Ecto neural progenitor cell (in vitro differentiated cells): ENCODE measurements at regions not wholly inside any gene's neighbourhood (a gene's known extent, or its start where the extent isn't known, plus 50 kb on each side); places are given as distances from the start of the nearest gene placed in this dataset.
"Not testable (repeated sequence)": the region's sequence is repeated elsewhere in the genome, so short reads cannot be mapped to it uniquely, and the experiment has no call there.

Source experiments
- DNase-seq: peaks from one replicate; pipeline ENCODE4 v3.0.0-alpha.2; 2018; ENCODE audit warnings: low spot score

DNA sequence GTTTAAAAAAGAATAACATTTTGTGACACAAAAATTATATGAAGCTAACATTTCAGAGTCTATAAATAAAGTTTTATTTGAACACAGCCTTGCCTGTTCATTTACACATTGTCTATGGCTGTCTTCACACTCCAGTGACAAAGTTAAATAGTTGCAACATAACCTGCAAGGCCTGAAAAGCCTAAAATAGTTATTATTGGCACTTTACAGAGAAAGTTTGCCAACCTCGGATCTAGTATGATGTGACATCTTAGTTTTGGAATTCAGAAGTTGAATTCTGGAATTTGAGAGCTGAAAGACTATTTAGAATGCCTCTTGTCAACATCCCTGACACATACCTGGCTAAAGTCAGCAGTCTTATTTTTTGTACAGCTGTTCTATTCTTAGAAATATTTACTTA, 68.3 kb downstream of the DYRK2 start:
- no peak for DNase-seq

DNA sequence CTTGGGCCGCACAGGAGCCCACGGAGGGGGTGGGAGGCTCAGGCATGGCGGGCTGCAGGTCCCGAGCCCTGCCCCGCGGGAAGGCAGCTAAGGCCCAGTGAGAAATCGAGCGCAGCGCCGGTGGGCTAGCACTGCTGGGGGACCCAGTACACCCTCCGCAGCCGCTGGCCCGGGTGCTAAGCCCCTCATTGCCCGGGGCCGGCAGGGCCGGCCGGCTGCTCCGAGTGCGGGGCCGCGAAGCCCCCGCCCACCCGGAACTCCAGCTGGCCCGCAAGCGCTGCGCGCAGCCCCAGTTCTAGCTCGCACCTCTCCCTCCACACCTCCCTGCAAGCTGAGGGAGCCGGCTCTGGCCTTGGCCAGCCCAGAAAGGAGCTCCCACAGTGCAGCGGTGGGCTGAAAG, 70.8 kb downstream of the DYRK2 start:
- not testable (repeated sequence) for DNase-seq

DNA sequence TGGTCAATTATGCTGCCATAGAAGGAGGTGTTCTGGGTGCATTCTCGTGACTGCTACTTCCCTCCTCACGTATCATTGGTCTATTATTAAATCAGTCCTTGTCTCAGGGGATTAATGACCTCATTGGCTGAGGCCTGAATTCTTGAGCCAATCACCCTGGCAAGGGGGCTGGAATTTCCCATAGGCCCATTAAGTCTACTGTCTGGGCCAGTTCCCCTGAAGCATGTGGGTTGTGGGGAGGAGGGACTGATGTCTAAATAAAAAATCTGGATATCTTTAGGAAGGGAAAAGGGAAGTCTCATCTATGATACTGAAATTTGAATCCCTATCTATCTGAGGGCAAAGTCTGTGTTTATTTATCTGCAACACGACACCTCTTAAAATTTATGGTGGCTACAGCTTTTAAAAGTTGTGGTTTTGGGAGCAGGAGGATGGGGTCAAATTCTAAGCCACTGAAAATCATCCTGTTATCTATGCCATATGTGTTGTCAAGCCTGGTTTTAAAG, 71.9 kb downstream of the DYRK2 start:
- no peak for DNase-seq

DNA sequence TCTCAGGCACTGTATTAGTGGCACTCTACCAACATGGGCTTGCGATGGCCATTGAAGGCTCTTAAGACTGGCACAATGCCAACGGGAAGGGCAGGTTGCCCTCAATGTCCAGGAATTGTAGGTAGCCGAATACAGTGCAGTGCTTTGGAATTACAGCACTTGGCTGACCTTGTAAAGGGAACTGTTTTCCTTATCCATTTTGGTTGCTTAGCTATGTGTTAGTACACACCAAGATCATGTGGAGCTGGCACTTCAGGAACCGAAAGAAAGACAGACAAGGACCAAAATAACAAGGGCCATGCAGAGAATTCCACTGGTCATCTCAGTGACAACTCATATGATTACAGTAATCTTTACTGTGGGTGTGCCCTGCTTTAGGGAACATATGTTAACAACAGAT, 72.7 kb downstream of the DYRK2 start:
- no peak for DNase-seq

DNA sequence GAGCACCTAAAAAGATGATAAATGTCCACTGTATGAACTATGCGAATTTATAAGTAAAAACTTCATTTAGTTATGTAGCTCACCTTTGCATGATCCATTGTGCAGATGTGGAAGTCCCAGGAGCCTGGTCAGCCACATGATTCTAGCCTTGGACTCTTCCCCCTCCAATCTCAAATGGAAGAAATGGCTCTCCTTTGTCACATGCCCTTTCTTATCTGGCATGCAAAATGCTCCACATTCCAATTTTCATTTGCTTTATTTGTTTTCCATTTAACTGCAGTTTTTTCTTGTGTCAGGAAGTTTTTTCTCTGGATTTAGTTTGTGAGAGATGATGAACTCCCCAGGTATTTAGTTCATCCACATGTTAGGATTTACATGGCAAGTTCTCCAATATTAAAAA, 73.8 kb downstream of the DYRK2 start:
- DNase-seq, result no peak

DNA sequence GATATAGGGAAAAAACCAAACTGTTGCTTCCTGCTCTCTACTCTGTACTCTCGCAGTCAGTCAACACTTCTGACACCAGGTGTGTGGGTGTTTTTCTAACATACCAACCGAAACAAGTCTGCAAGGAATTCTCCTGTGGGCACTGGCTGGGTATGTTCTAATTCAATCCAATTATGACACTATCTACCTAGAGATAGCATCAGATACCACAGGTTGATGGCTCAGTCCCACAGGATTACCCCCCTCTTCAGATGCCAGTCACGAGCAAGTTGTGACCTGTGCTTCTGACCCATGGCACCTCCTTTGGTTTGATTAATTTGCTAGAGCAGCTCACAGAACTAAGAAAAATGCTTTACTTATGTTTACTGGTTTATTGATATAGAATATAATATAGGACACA, 78.3 kb downstream of the DYRK2 start:
- no peak for DNase-seq

DNA sequence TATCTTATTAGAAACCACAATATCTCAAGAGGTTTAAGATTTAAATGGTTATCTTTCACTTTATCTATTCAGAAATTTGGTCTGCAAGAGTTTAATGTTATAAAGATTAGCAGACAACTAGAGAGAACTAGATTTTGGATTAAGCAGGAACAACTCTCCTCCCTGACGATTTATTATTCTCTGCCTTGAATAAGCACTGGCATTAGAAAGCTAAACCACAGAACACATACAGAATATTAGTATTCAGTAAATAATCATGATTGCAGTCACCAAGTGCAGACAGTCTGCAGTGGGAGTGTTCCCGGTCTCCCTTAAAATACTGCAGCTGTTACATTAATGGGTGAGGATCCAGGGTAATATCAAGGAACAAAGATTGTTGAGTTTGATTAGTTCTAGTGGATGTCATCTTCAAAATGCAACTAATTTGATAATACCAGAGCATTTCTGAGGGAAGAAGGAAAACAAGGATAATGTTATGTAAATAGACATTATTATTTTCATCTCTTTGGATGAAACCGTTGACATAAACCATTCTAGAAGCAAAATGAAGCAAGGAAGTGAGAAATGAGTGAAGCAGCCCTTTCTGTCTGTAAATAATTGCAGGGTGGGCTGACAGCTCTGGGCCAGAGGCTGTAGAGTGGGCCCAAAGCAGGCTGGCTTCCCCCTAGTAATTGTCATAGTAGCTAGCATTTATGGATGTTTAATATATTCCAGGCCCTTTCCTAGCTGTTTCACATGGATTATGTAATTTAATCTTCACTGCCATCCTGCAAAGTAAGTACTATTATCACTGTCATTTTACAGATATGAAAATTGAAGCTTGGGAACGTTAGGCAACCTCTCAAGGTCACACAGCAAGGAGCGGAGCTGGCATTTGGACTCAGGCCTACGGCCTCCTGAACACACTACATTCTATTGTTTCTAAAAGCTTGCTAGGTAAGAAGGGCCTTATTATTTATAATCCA, 79.4 kb downstream of the DYRK2 start:
- no peak for DNase-seq

DNA sequence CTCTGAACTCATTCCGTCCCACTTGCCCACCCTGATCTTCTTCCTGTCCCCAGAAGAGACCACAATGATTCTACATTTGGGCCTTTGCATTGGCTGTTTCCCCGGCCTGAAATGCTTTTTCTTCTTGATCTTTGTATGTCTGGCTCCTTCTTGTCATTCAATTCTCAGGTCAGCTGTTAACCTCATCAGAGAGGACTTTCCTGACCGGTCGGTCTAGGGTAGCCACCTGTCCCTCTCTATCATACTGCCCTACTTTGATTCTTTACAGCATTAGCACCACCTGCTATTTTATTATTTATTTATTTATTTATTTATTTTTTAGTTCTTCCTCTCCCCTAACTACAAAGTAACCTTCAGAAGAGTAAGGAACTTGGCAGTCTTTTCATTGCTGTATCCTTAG, 84.3 kb downstream of the DYRK2 start:
- no peak for DNase-seq

DNA sequence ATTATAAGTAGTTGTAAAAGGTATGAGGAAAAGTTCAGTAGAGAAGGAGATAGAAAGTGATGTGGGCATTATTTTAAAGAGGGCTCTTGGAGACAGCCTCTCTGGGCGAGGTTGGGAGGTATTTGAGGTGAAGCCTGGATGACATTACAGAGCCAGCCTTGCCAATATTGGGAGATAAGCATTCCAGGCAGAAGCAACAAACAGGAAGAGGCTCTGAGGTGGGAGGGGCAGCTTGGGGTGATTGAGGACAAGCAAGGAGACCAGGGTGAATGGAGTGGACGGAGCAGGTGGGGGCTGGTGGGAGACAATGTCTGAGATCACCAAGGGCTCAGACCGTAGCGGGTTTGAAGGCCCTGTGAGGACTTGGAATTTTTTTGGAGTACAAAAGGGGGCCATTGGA, 87.3 kb downstream of the DYRK2 start:
- DNase-seq, result no peak

DNA sequence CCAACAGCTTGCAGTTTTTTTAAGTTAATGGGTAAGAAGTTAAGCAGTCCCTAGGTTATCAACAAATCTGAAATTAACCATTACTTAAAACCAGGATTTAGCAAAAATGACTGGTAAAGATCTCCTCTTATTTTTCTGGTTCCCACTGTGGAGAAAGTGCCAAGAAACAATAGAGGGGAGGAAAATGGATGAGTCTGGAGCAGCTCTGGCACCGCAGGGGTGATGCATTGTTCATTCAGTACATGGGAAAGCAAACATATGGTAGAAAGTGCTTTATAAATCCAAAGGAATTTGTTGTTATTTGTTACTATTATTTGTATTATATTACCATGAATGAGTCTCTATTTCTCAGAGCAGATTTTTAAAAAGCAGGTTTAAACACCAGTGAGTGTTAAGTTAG, 92.2 kb downstream of the DYRK2 start:
- DNase-seq, result no peak

DNA sequence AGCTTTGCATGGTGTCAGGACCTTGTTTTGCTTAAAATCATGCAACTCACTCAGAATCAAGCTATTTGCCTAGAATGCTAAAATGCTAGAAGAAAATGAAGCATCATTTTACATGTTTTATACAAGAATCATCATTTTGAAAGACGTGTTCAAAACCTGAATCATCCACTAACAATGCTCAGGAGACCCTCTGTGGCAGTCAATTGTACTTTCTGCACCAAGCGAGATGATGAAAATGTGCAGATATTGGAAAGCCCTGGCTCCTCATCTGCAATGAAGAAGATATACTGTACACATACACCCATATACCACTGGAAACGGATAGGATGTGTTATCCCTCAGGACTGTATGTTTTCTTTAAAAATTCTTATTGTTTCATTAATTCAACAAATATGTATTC, 92.7 kb downstream of the DYRK2 start:
- DNase-seq, result no peak

DNA sequence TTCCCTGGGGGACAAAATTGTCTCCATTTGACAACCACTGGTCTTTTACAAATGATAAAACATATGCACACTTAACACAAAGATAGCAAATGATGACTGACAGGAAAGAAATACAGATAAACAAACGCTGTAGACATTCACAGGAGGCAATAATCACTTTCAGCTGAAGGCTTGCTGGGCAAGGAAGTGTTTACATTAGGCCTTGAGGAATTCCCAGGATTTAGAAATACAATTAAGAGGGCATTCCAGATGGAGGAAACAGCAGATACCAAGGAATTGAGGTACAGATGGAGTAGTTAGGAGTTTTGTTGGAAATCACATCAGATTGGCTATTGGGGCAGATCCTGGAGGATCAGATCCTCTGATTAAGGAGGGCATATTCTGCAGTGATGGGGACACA, 93.9 kb downstream of the DYRK2 start:
- no peak for DNase-seq

DNA sequence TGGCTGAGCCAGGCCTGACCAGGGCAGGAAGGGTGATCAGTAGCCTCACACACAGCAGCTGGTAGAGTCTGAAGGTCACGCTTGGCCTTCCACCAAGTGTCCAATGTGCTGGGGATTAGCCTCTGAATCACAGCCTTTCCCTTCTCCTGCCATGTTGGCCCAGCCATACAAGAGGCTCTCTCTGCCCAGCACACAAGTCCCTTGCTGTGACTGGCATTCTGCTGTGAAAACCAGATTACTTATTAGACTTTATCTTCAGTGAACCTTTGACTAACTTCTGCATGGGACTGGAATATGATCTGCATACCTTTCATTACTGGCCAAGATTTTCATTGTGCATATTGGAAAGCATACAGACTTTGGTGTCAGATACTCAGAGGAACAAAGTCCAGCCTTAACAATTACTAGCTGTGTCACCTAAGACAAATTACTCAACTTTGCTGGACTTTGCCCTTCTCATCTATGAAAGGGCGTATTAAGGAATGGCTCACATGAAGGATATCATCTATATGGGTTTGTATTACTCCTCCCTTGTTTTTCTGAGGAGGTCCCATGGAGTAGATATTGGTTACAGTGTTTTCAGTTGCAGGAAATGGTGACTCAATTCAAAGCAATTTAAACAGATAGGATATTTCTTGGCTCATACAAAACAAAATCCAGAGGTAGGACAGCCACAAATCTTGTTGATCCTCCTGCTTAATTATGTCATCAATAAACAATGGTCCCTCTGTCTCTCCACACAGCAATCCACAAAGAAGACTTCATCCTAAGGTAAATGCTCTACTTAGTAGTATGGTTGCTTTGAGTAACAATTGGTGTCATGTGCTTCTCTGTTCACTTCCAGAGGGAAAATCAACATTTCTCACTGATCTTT, 99.6 kb downstream of the DYRK2 start:
- no peak for DNase-seq

DNA sequence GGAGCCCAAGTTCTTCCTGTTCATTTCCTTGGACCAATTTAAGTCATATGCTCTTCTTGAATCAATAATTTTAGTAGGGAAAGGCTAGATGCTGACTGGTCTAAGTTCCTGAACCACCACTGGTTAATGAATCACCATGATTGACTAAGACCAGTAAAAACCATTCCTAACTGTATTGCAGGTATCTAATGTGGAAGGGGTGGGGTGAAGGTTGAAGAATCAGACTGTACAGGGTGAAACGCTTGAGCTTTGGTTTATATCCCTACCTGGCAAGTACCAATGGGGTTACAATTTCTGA, 100.1 kb downstream of the DYRK2 start:
- DNase-seq, result no peak

DNA sequence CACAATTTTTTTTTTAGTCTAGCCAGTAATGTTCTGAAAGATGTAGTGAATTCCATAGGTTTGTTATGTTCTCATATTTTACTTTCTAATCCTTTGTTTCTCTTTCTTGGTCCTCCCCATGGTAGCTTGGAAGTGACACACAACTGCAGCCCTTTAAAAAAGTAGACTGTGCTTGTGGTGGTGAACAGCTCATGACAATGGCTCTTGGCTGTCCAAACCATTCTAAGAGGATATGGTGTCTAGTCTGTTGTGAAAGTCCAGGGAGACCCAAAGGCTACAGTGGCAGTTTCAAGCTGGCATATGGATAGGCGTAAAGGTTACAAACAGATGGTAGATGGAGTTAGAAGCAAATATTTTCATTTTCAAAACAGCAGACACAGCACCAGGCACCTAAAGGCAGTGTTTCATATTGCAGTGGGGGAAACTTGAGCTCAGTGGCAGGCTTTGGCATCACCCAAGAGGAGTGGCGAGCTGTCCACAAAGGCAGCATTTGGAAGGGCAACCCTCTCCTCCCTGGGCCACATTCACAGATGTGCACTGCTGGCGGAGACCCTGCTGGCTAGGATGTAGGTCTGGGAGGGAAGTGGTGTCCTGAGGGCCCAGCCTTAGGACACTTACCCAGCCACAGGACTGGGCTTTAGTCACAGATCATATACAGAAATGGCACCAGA, 102.1 kb downstream of the DYRK2 start:
- no peak for DNase-seq

DNA sequence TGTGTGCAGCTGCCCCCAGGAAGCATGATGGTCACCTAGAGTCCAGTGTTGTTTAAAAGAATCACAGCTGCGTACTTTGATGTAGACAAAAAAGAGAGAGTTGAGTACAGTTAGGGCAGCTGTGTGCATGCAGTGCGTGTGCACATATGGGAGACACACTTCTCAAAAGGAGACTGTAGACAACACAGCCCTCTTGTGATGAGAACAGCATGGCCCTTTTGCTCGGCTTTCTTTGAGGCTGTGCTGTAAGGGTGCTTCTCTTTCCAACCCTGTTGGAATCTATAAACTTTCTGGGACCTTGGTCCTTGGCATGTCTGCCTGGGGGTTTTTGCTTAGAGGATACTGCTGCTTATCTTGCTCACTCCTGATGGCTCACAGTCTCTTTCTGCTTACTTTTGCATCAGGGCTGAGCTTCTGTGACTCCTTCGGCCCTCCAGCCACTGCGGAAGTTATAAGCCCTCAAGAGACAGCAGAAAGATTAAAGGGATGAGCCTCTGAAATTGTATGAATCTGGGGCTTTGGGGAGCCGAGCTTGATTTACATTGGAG, 102.9 kb downstream of the DYRK2 start:
- DNase-seq, result no peak

DNA sequence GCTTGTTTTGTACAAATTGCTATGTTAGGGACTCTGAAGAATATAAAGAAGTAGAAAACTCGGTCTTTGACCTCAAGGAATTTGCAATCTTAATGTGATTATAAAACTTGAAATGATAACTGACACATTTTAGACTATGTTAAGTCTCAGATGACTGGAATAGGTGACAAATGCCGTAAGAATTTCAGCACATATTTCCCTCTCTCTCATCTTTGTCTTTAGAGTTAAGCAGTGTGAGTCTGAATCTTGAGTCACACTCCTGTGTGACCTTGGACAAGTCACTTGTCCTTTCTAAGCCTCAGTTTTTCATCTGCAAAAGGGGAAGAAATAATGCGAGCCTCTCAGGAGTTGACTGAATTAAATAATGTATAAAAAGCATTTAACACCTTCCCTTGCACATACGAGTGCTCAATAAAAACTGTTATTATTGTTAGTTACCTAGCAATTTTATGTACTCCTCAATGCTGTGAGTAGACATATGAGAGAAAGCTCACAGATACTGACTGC, 103.7 kb downstream of the DYRK2 start:
- DNase-seq, result no peak

DNA sequence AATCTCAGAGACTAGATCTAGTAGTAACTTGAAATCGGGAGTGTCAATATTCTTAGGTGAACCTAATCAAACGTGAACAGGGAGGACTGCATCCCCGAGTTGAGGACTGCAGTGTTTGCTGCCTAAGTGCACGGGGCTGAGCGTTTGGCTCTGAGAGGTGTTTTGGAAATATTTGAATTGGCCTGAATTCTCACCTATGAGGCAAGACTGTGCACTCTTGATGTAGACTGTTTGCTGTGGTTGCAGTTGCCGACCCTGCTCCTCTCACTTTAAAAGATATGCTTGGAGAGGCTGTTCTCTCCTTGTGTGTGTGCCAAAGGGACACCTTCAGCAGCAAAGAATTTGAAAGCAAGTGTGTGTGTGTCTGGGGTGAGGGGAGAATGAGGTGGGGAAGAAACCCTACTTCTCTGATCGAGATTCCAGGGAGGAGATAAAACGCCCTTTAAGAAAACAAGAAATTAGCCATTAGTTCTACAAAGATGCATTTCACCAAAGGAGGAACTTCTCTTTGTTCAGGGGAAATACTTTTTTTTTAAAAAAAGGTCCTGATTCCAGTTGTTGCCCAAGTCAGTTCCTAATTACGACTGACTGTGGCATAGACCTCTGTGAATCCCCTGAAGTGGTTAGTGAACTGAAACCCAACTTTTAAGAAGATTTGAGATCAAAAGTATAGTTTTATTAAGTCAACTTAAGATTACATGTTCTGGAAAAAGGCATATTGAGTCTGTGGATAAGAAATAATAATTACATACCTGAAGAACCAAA, 106.6 kb downstream of the DYRK2 start:
- DNase-seq, result no peak

DNA sequence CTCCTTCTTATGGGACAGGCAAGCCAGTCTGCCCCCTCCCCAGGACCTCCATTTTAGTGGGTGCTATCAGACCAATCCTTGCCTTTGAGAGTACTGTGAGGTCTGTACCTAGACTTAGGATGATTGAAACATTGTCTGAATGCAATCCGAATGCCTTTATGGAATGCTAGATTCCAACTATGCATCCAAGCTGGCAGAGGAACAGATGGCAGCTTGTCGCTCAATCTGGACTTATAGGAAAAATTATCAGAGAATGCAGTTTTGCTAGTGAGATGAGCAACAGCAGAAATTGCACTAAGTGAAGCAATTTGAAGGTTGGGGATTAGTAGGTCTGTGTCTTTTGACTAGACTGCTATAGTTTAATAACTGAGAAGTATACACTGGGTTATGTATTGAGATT, 109.1 kb downstream of the DYRK2 start:
- no peak for DNase-seq

DNA sequence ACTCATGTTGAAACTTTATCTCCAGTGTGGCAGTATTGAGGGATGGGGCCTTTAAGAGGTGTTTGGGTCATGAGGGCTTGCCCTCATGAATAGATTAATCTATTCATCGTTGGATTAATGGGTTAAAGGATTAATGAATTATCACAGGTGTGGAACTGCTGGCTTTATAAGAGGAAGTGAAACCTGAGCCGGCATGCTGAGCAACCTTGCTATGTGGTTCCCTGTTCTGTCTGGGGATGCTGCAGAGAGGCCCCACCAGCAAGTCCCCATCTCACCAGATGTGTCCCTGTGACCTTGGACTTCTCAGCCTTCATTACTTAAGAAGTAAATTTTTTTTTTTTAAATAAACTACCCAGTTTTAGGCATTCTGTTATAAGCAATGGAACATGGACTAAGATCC, 109.6 kb downstream of the DYRK2 start:
- no peak for DNase-seq

DNA sequence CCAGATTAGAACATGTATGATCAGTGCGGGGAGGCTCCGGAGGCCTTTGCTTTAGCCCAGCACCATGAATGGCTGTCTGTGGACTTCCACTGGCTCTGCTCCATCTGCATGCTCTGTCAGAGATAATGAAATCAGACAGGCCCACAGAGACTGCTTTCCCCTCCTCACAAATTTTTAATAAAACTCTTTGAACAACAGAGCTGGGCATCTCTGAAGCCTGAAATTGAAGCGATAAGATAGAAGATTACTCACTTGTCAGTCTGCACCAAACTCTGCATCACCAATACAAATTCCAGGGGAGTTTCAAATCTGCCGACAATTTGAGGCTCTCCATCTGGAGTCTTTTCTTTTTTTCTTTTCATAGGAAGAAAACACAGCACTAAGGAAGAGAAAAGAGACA, 110.0 kb downstream of the DYRK2 start:
- no peak for DNase-seq
